PC-9 (cell line): ENCODE measurements at regions not wholly inside any gene's neighbourhood (a gene's known extent, or its start where the extent isn't known, plus 50 kb on each side); places are given as distances from the start of the nearest gene placed in this dataset.
"Not testable (repeated sequence)": the region's sequence is repeated elsewhere in the genome, so short reads cannot be mapped to it uniquely, and the experiment has no call there.

Source experiments
- BruUV-seq: library from RNA; stranded (reverse); fragments of 400-500 nt; replicated peaks from 2 replicates; lab custom pipeline; 2021; lab: Mats Ljungman, UMichigan
- CTCF ChIA-PET: fragments of 300-600 bp; sonication (Branson Sonifier 250); formaldehyde crosslinking; loops from one replicate; lab custom pipeline; 2022; ENCODE audit warnings: antibody characterized with exemption; lab: Charles Lee
- POLR2A ChIA-PET: fragments of 300-600 bp; sonication (Branson Sonifier 250); formaldehyde crosslinking; loops from one replicate; lab custom pipeline; 2022; ENCODE audit warnings: antibody characterized with exemption; ENCODE audit not compliant: unreplicated experiment; lab: Charles Lee
- DNase-seq, 2 experiments: peaks; one replicate each; pipeline versions ENCODE4 v3.0.0 to v3.0.0-alpha.2; 2015 to 2022; ENCODE audit warnings: mixed read lengths in 1 of 2
- H2AFZ ChIP-seq: fragments of 200-600 bp; sonication (generic); 2 replicates; pipeline ENCODE4 v1.8.1; 2017; ENCODE audit warnings: antibody characterized with exemption
- H3F3A ChIP-seq: fragments of 200-600 bp; sonication (generic); 2 replicates; pipeline ENCODE4 v1.8.1; 2017; ENCODE audit warnings: antibody characterized with exemption, mild to moderate bottlenecking, low read depth; ENCODE audit not compliant: insufficient read depth
- H3K27ac ChIP-seq: fragments of 200-600 bp; sonication (generic); 2 replicates; pipeline ENCODE4 v1.6.1; 2016; ENCODE audit warnings: mixed run types
- H3K27me3 ChIP-seq: fragments of 200-600 bp; sonication (generic); 2 replicates; pipeline ENCODE4 v1.6.1; 2016; ENCODE audit warnings: low read depth, mixed run types; ENCODE audit not compliant: insufficient read depth
- H3K36me3 ChIP-seq: fragments of 200-600 bp; sonication (generic); 2 replicates; pipeline ENCODE4 v1.6.1; 2016; ENCODE audit warnings: low read depth, mixed run types
- H3K4me1 ChIP-seq: fragments of 200-600 bp; sonication (generic); replicated peaks from 2 replicates; pipeline ENCODE4 v1.6.1; 2016; ENCODE audit warnings: mixed run types; ENCODE audit not compliant: insufficient read depth
- H3K4me2 ChIP-seq: fragments of 200-600 bp; sonication (generic); 2 replicates; pipeline ENCODE4 v1.6.1; 2017; ENCODE audit warnings: mixed run types
- H3K4me3 ChIP-seq: fragments of 200-600 bp; sonication (generic); 2 replicates; pipeline ENCODE4 v1.6.1; 2016; ENCODE audit warnings: mixed run types
- H3K79me2 ChIP-seq: fragments of 200-600 bp; sonication (generic); 2 replicates; pipeline ENCODE4 v1.6.1; 2017; ENCODE audit warnings: low read depth, mixed run types
- H3K9me2 ChIP-seq: fragments of 200-600 bp; sonication (generic); 2 replicates; pipeline ENCODE4 v1.8.1; 2017; ENCODE audit warnings: mild to moderate bottlenecking; ENCODE audit not compliant: insufficient read depth
- H3K9me3 ChIP-seq: fragments of 200-600 bp; sonication (generic); 2 replicates; pipeline ENCODE4 v1.8.1; 2016; ENCODE audit warnings: low read depth; ENCODE audit not compliant: insufficient read depth
- H4K20me1 ChIP-seq: fragments of 200-600 bp; sonication (generic); 2 replicates; pipeline ENCODE4 v1.8.1; 2017; ENCODE audit not compliant: insufficient read depth
- CTCF ChIP-seq: fragments of 200-600 bp; sonication (generic); conservative IDR thresholded peaks from 2 replicates; pipeline ENCODE4 v1.6.1; 2017; ENCODE audit warnings: mixed run types, antibody characterized with exemption, mild to moderate bottlenecking, moderate library complexity
- EZH2 ChIP-seq: fragments of 200-600 bp; sonication (generic); IDR thresholded peaks from 2 replicates; pipeline ENCODE4 v1.8.0; 2017; ENCODE audit warnings: antibody characterized with exemption, low read depth
- intact Hi-C: fragments of 100-400 bp; cut with micrococcal nuclease; formaldehyde crosslinking; loops from one replicate; pipeline ENCODE4 v1.10.0; 2022; ENCODE audit not compliant: unreplicated experiment

GRCh38 chr4:9702019-9702418 lies 79.4 kb upstream of the DRD5 start:
- POLR2A ChIA-PET, H3K4me3 ChIP-seq, CTCF ChIA-PET, H3K9me2 ChIP-seq, H3K27ac ChIP-seq, H3K4me1 ChIP-seq, H3K4me2 ChIP-seq, H4K20me1 ChIP-seq, H3K36me3 ChIP-seq, BruUV-seq, DNase-seq, H2AFZ ChIP-seq, H3K9me3 ChIP-seq, H3F3A ChIP-seq, H3K27me3 ChIP-seq, H3K79me2 ChIP-seq: not testable (repeated sequence)
- intact Hi-C loops, result loop anchor here (5.0 kb wide), 1 partner anchor 360 kb away; no protein-coding TSS in a partner anchor

- CTCF ChIA-PET, POLR2A ChIA-PET, H3F3A ChIP-seq, BruUV-seq, H3K4me1 ChIP-seq, H3K79me2 ChIP-seq, H4K20me1 ChIP-seq, H2AFZ ChIP-seq, H3K36me3 ChIP-seq, H3K27ac ChIP-seq, H3K27me3 ChIP-seq, H3K9me2 ChIP-seq, H3K4me2 ChIP-seq, H3K4me3 ChIP-seq, H3K9me3 ChIP-seq: not testable (repeated sequence)
- intact Hi-C loops, result loop anchor here (5.0 kb wide), 1 partner anchor 360 kb away; no protein-coding TSS in a partner anchor
- DNase-seq, result peak in 1 of 2 experiments; percentile 34
Observed at GRCh38 chr4:9702696-9703095, 78.7 kb upstream of the DRD5 start.

DNA sequence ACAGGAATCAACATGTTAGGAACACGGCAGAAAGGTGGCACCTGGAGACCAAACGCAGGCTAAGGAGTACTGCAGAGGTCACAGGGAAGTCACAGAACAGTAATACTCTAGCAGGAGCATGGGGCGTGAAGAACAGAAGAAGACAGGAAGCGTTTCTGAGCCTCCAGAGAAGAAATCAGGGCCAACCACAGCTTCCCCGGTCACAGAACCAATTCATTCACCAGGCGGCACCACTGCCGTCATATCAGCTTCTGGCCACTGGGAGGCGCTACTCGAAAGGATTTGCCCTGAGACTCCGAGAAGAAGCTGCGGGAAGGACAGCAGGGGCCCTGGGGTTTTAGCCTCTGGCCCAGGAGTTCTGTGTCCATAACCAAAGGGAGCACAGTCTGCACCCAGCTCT lies 78.0 kb upstream of the DRD5 start:
- no peak overlapping the region for H2AFZ ChIP-seq
- peak; percentile 67 for TF ChIP-seq CTCF
- no peak for TF ChIP-seq EZH2
- no peak overlapping the region for H3K27ac ChIP-seq
- H3K4me1 ChIP-seq, result no peaks in the 10 kb centered on the region
- no peaks in the 10 kb centered on the region for H3K79me2 ChIP-seq
- no peaks in the 10 kb centered on the region for H3K9me3 ChIP-seq
- no TSS peak for BruUV-seq
- POLR2A ChIA-PET, result no interaction called here
- no peaks in the 10 kb centered on the region for H3K27me3 ChIP-seq
- H3K4me2 ChIP-seq, result no peak overlapping the region
- H3K36me3 ChIP-seq, result no peaks in the 10 kb centered on the region
- no peak overlapping the region for H3K4me3 ChIP-seq
- no peaks in the 10 kb centered on the region for H3K9me2 ChIP-seq
- H3F3A ChIP-seq, result no peaks in the 10 kb centered on the region
- CTCF ChIA-PET, result interaction anchor here (0.6 to 1.8 kb wide), 2 partner anchors 312 to 367 kb away, joined by 3 to 5 read pairs; no protein-coding TSS in a partner anchor
- intact Hi-C loops, result loop anchor here (5.0 kb wide), 1 partner anchor 359 kb away; no protein-coding TSS in a partner anchor
- no peaks in the 10 kb centered on the region for H4K20me1 ChIP-seq
- DNase-seq, result peak; percentile 41 to 51

DNA sequence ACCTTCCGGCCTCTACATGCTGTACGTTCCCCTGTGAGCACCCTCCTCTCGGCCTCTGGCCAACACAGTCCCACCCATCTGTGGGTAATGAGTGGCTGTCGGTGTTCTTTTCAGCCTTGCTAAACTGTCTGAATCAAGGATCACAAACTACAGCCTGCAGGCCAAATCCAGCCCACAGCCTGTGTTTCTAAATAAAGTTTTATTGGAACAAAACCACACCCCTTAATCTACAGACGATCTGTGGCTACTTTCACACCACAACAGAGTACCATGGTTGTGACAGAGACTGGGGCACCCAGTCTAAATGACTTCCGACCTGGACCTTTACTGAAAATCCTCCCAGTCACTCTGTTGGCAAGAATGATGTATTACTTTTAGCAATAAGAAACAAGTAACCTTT lies 77.3 kb upstream of the DRD5 start:
- H2AFZ ChIP-seq, DNase-seq, H3K9me2 ChIP-seq, H3K4me1 ChIP-seq, H3K9me3 ChIP-seq, BruUV-seq, H3K27ac ChIP-seq, H3K4me3 ChIP-seq, H3K79me2 ChIP-seq, POLR2A ChIA-PET, H3K36me3 ChIP-seq, H3F3A ChIP-seq, H3K4me2 ChIP-seq, H4K20me1 ChIP-seq, H3K27me3 ChIP-seq: not testable (repeated sequence)
- intact Hi-C loops, result loop anchor here (5.0 kb wide), 1 partner anchor 358 kb away; no protein-coding TSS in a partner anchor
- CTCF ChIA-PET, result interaction anchor here (0.6 to 1.8 kb wide), 2 partner anchors 311 to 366 kb away, joined by 3 to 5 read pairs; no protein-coding TSS in a partner anchor
